GM18867 (cell line): ENCODE measurements at regions not wholly inside any gene's neighbourhood (a gene's known extent, or its start where the extent isn't known, plus 50 kb on each side); places are given as distances from the start of the nearest gene placed in this dataset.

Experiments
- ATAC-seq: cut with Tn5 transposase; IDR thresholded peaks from one replicate; pipeline ENCODE4 v1.9.1; 2021; ENCODE audit warnings: mild to moderate bottlenecking, moderate library complexity; ENCODE audit not compliant: unreplicated experiment

DNA sequence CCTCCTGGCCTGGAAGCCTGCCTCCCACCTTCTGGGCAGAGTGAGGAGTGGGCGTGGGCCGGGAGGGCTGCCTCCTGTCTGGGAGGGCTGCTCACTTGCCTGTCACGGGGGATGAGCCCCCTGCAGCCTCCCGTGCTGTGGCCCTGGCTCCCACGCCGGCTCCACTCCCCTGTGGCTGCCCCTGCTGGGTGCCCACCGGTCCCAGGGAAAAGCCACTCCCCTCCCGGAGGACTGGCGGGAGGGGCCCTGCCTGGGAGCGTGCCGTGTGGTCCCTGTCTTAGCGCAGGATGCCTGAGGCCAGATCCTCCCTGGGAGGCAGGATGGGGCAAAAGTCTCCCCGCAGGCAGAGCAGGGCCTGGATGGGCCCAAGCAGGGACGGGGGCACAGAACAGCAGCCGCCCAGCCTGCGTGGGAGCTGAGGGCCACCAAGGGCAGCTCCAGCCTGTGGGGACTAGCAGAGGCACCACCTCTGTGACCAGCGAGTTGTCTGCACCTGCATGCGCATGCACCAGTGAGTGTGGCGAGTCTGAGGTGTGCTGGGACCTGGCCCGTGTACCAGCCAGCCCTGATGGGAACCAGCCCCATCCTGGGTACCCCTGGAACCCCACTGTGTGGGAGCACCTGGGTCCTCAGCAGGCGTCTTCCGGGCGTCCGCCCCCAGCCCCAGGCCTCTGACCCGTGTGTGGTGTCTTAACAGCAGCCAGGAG, 339.9 kb downstream of the SEC14L1 start:
- no peak for ATAC-seq

DNA sequence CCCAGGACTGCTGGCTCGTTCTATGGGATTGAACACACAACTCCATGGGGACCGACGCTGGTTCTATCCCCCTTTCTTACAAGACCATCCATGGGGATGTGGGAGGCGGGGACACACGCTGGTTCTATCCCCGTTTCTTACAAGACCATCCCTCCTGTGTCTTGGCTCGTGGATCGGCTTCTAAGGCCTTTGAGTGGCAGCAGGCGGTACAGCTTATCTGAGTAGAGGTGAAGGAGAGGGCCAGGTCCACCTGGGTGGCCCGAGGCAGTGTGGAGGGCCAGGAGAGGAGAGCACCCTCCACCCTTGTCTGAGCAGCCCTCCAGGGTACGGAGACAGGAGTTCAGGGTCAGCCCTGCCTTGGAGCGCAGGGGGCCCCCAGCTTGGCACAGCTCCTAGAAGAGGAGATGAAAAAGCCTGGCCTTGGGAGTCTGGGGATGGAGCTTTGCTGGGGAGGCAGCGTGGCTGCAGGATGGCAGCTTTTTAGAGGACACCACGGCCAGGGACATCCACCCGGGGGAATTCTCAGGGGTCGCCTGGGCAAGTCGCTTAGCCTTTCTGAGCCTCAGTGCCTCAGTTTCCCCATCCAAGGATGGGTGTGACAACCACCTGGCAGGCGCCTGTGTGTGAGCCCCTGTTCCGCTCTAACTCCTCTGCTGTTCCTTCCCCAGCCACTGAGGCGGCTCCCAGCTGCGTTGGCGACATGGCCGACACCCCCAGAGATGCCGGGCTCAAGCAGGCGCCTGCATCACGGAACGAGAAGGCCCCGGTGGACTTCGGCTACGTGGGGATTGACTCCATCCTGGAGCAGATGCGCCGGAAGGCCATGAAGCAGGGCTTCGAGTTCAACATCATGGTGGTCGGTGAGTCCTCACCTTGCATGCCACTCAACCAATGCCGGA, 341.0 kb downstream of the SEC14L1 start:
- no peak for ATAC-seq

DNA sequence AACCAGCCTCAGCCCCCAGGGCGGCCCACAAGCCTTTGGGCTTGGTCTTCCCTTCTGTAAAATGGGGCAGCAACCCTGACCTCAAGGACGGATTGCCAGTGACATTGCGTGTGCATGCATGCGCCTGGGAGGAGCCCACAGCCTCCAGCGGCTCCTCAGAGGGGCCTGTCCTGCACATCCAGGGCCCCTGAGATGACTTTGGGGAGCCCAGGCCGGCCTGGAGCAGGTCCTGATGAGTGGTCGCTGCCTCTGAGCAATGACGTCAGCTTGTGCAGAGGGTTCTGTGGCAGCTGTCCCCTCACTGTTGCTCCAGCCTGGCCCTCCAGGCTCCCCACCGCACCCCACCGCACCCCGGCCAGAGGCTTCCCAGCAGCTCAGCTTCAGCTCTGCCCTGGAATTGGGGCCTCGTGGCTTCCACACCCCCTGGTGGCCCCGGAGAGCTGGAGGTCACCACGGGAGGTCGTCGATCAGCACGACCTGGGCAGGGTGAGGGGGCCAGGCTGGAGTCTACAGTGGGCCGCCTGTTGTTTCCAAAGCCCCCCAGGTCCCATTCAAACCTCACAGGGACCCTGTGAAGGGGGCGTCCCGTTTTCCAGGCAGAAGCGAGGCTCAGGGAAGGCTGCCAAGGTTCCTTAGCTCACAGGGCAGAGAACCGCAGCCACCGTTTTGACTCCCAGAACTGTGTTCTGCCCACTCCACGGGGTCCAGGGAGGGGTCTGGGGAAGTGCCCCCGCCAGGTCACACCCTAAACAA, 341.8 kb downstream of the SEC14L1 start:
- no peak for ATAC-seq

GRCh38 chr17:77483128-77483598, 342.4 kb downstream of the SEC14L1 start:
- no peak for ATAC-seq

- no peak for ATAC-seq
Measured at GRCh38 chr17:77484111-77484510, 343.3 kb downstream of the SEC14L1 start.

- ATAC-seq, result no peak
Measured at GRCh38 chr17:77485089-77485833, 344.5 kb downstream of the SEC14L1 start.

GRCh38 chr17:77487211-77487629, 346.5 kb downstream of the SEC14L1 start:
- ATAC-seq, result no peak

- ATAC-seq, result no peak
Measured at GRCh38 chr17:77487677-77488530, 347.1 kb downstream of the SEC14L1 start.

- no peak for ATAC-seq
Measured at GRCh38 chr17:77488531-77489238, 347.9 kb downstream of the SEC14L1 start.

- ATAC-seq, result no peak
Measured at GRCh38 chr17:77489239-77489892, 348.6 kb downstream of the SEC14L1 start.

GRCh38 chr17:77489893-77490255, 349.1 kb downstream of the SEC14L1 start:
- ATAC-seq, result no peak

GRCh38 chr17:77490361-77491183, 349.8 kb downstream of the SEC14L1 start:
- ATAC-seq, result no peak

DNA sequence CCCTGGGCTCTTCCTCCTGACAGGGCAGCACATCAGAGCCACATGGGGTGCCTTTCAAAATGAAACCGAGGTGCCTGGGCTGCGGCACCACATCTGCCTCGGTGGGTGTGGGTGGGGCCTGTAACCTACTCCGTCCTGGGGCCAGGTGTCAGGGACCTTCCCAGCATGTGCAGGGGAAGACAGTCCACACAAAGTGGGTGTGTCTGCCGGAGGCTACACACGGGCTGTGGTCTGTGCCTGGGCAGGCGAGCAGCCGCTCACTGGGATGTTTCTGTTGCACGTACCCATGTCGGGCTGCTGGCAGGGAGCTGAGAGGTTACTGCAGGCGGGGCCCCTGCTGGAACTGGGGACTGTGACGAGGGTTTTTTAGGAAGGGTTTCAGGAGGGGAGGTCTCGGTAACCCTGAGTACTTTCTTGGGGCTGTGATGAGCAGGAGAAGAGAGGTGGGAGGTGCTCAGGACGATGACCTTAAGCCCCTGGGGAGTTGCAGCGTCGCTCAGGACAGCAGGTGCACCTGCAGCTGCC, 351.2 kb downstream of the SEC14L1 start:
- no peak for ATAC-seq

- no peak for ATAC-seq
Measured at GRCh38 chr17:77492446-77493237, 351.9 kb downstream of the SEC14L1 start.

DNA sequence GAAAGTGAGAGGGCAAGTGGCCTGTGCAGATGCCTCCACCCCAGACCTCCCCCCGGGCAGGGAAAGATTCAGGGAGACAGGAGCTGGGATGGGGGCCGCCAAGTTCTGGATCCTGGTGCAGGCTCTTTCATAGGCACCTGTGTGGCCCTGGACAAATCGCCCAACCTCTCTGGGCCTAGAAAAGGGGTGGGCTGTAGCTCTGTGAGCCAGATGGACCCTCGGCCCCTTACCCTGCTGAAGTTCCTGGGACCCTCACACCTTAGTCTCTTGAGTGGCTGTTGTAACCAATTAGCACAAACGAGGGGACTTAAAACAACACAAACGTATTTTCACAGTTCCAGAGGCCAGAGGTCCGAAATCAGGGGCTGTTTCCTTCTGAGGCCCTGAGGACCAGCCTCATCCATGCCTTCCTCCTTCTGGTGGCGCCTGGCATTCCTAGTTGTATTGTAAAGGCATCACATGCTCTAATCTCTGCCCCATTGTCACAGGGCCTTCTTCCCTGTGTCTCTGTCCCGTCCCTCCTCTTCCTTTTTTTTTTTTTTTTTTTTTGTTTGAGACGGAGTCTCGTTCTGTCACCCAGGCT, 352.6 kb downstream of the SEC14L1 start:
- ATAC-seq, result no peak

GRCh38 chr17:77493901-77494663, 353.3 kb downstream of the SEC14L1 start:
- no peak for ATAC-seq
